NCI-H1092 (cell line): ENCODE measurements at regions not wholly inside any gene's neighbourhood (a gene's known extent, or its start where the extent isn't known, plus 50 kb on each side); places are given as distances from the start of the nearest gene placed in this dataset.
A peak's percentile ranks its signal among the peaks of the same experiment; 100 is the strongest.
"Not testable (repeated sequence)": the region's sequence is repeated elsewhere in the genome, so short reads cannot be mapped to it uniquely, and the experiment has no call there.

ENCODE experiments used
- DNase-seq: peaks from one replicate; lab custom pipeline; 2025; lab: John Stamatoyannopoulos, UW

GRCh38 chr12:23084236-23084995 lies 459.4 kb downstream of the ETNK1 start:
- peak; percentile 70 for DNase-seq

- DNase-seq, result no peak
Observed at GRCh38 chr12:23088594-23088993, 463.6 kb downstream of the ETNK1 start.

DNA sequence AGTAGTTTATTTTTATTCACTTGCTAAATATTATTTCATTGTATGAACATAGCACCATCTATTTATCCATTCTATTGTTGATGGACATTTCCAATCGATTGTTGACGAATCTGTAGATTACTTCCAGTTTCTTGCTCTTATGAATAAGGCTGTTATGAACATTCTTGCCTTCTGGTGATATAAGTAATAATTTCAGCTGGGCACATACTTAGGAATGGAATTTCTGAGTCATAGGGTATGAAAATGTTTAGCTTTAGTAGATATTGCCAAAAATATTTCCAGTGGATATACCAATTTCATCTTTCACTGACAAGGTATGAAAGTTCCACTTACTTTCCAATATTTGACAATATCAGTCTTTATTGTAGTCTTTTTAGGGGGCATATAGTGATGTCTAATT lies 468.5 kb downstream of the ETNK1 start:
- DNase-seq, result no peak

- DNase-seq, result no peak
Observed at GRCh38 chr12:23096321-23096720, 471.4 kb downstream of the ETNK1 start.

DNA sequence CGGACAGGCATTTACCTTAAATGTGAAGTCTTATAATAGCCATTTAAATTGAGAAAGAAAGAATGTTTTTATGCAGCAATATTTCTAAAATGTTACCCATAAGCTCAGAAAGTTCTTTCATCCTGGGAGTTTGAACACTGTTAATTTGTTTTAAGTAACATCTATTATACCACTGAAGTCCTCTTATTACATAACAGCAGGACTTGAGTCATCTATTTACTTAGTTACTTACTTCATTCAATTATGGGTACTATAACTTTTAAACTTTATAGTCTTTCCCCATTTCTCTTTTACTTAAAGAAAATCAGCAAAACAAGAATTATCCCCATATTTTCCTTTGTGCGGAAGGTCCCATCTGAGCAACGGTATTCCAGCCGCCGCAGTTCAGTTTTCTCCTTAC lies 473.1 kb downstream of the ETNK1 start:
- no peak for DNase-seq

- no peak for DNase-seq
Observed at GRCh38 chr12:23098517-23098916, 473.5 kb downstream of the ETNK1 start.

GRCh38 chr12:23099104-23099503 lies 474.1 kb downstream of the ETNK1 start:
- no peak for DNase-seq

DNA sequence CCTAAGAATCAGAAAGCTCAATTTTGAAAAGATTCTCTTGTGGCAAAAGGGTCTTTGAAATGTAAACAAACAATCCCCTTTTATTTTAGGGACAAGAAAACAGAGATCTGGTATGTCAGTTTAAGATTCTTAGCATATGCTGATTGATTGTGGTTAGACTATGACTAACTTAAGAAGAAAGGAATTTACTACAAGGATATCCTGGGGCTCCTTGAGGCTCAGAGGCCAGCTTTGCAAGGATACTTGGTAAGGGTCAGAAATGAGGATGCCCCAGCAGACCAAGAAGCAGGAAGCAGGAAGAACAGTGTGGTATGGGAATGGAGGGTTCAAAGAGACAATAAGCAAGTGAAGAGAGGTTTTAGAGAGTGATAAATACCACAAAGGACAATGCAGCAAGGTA lies 474.6 kb downstream of the ETNK1 start:
- DNase-seq, result no peak

DNA sequence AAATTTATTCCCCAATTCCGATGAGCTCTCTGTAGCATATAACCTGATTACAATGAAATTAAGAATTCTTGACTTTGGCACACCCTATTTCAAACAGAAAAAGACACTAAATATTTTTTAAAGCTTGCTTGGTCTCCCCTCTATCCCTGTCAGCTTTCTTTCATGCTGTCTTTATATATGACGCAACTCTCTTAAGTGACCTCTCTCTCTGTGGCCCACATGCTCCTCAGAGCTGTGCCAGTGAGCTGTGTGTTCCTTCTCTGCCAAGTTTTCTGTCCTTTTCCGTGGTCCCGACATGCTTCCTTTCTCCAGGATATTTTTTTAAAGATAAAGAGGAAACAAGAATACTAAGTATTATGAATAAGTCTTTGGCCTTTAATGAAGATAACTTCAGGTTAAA lies 484.0 kb downstream of the ETNK1 start:
- no peak for DNase-seq

- no peak for DNase-seq
Observed at GRCh38 chr12:23113781-23114180, 488.8 kb downstream of the ETNK1 start.

GRCh38 chr12:23115984-23116383 lies 491.0 kb downstream of the ETNK1 start:
- DNase-seq, result no peak

DNA sequence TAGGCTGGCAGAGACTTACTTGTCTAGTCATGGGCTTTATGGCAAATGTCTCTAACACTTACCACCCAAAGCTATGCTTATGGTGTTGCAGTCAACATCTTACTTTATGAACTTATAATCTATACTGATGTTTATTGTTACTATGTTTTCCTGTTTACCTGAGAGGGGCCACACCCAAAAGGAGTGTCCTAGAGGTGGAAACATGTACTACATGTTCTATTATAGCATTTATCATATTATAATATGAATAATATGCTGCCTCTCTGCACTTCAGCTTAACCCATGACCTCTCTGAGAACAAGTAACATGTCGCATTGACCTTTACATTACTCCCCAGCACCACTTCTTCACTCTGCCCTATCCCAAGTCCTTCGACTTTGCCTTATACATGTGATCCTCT lies 501.8 kb downstream of the ETNK1 start:
- DNase-seq, result no peak

DNA sequence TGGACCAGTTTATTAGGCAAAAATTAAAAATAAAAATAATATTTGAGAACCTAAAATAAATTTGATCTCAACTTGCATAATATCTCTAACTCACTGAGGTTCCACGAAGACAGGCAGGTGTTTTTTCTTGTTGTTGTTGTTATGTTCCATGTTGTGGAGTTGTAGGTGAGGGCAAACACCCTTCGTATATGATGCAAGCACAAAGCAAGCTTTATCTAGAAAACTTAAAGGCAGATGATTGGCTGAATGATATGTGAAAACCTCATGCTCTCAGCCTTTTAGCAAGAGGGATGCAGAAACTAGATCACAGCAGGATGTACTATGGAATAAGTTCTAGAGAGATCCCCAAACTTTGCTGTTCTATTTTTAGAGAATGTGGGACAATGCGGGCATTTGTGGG lies 502.7 kb downstream of the ETNK1 start:
- DNase-seq, result no peak

DNA sequence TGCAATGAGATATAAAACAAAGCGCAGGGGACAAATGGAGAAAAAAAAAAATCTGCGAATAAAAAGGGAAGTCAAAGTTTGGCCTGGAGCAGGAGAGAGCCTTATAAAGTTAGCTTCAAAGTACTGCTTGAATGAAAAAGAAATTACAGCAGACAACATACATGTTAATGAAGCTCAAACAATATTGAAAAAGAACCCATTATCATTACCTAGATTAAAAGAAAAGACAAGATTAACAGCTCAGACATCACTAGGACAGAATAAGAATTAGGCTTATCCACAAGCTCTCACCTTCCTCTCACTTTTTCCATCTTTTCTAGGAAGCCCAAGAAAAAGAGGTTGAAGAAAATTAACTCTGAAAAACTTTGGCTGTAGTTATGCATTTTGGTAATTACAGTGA lies 503.5 kb downstream of the ETNK1 start:
- DNase-seq, result no peak

- DNase-seq, result no peak
Observed at GRCh38 chr12:23132357-23132756, 507.4 kb downstream of the ETNK1 start.

- DNase-seq, result no peak
Observed at GRCh38 chr12:23133471-23133870, 508.5 kb downstream of the ETNK1 start.

DNA sequence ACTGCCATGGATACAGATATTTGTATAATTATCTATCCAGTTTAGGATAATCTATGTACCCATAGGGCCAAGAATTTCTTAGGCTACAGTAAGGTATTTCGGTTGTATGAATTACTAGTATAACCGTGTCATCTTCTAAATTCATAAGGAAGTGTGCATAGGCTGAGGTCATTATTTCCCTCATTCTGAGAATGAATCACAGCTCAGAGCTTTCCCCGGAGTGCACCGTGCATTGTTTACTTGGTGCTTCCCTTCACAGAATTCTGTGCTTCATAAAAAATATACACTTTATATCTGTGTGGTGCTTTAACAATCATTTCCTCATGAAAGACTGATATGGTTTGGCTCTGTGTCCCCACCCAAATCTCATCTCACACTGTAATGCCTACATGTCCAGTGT lies 514.1 kb downstream of the ETNK1 start:
- DNase-seq, result no peak

DNA sequence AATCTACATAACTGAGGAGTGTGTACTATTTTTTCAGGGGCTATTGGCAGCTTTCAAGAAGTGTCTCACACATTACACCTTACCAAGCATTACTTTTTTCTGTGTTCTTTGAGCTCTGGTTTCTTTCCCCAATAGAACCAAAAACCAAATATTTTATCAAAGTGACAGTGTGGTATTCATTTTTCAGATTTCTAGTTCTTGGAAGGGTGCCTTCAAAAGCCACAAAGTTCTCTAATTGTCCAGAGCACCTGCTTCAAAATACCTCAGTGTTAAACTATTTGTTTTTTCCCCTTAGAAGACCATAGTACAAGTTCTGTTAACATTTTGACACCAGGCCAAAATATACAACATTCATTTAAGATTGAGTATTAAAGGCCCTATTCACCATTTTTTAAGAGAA lies 515.7 kb downstream of the ETNK1 start:
- DNase-seq, result no peak

- no peak for DNase-seq
Observed at GRCh38 chr12:23141335-23141734, 516.4 kb downstream of the ETNK1 start.

GRCh38 chr12:23146070-23146469 lies 521.1 kb downstream of the ETNK1 start:
- not testable (repeated sequence) for DNase-seq

- no peak for DNase-seq
Observed at GRCh38 chr12:23168459-23168858, 543.5 kb downstream of the ETNK1 start.

GRCh38 chr12:23169012-23169695 lies 544.2 kb downstream of the ETNK1 start:
- no peak for DNase-seq

GRCh38 chr12:23169696-23170013 lies 544.7 kb downstream of the ETNK1 start:
- no peak for DNase-seq

DNA sequence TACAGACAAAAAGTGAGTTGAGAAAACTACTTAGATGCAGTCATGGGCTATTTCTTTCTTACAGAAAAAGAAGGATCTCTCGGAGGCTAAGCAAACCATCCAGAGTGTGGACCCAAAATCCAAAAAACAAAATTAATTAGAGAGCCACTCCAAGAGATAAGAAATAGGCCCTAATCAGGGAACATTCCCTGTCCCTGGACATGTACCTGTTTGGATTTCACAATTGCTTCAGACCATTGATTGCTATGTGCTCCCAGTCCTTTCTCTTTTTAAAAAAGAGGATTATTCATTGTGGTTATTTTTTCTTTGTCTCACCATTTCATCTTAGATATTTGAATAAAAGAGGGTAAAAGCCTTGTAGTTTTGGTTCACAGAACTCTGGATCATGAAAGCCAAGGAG lies 549.9 kb downstream of the ETNK1 start:
- no peak for DNase-seq
